Activated gamma-delta T cell treated with Interleukin-2 at 50 U/mL for 16 hours (primary cell): ENCODE measurements at regions not wholly inside any gene's neighbourhood (a gene's known extent, or its start where the extent isn't known, plus 50 kb on each side); places are given as distances from the start of the nearest gene placed in this dataset.
"Not testable (repeated sequence)": the region's sequence is repeated elsewhere in the genome, so short reads cannot be mapped to it uniquely, and the experiment has no call there.

Experiments used
- DNase-seq: peaks from one replicate; pipeline ENCODE4 v3.0.0-alpha.2; 2020

GRCh38 chr19:27844261-27844660 lies 1368.7 kb downstream of the UQCRFS1 start:
- no peak for DNase-seq

GRCh38 chr19:27843861-27844260 lies 1369.1 kb downstream of the UQCRFS1 start:
- no peak for DNase-seq

- DNase-seq, result no peak
Measured at GRCh38 chr19:27833031-27833430, 1379.9 kb downstream of the UQCRFS1 start.

GRCh38 chr19:27828829-27829228 lies 1384.1 kb downstream of the UQCRFS1 start:
- DNase-seq, result no peak

- DNase-seq, result no peak
Measured at GRCh38 chr19:27824108-27824507, 1388.8 kb downstream of the UQCRFS1 start.

- no peak for DNase-seq
Measured at GRCh38 chr19:27822336-27822735, 1390.6 kb downstream of the UQCRFS1 start.

GRCh38 chr19:27821418-27822018 lies 1391.4 kb downstream of the UQCRFS1 start:
- DNase-seq, result no peak

- DNase-seq, result no peak
Measured at GRCh38 chr19:27815985-27816384, 1397.0 kb downstream of the UQCRFS1 start.

GRCh38 chr19:27814834-27815233 lies 1398.1 kb downstream of the UQCRFS1 start:
- not testable (repeated sequence) for DNase-seq

GRCh38 chr19:27814274-27814673 lies 1398.7 kb downstream of the UQCRFS1 start:
- not testable (repeated sequence) for DNase-seq

GRCh38 chr19:27806471-27807070 lies 1406.4 kb downstream of the UQCRFS1 start:
- DNase-seq, result no peak

GRCh38 chr19:27805848-27806247 lies 1407.1 kb downstream of the UQCRFS1 start:
- no peak for DNase-seq

- not testable (repeated sequence) for DNase-seq
Measured at GRCh38 chr19:27802293-27802692, 1410.7 kb downstream of the UQCRFS1 start.

- no peak for DNase-seq
Measured at GRCh38 chr19:27796540-27796939, 1416.4 kb downstream of the UQCRFS1 start.

- no peak for DNase-seq
Measured at GRCh38 chr19:27796073-27796472, 1416.9 kb downstream of the UQCRFS1 start.

- DNase-seq, result no peak
Measured at GRCh38 chr19:27795369-27795768, 1417.6 kb downstream of the UQCRFS1 start.

- DNase-seq, result no peak
Measured at GRCh38 chr19:27794494-27795042, 1418.4 kb downstream of the UQCRFS1 start.

- DNase-seq, result peak; percentile 88
Measured at GRCh38 chr19:27793644-27794493, 1419.1 kb downstream of the UQCRFS1 start.

GRCh38 chr19:27793128-27793643 lies 1419.8 kb downstream of the UQCRFS1 start:
- DNase-seq, result peak; percentile 45

GRCh38 chr19:27792576-27793127 lies 1420.3 kb downstream of the UQCRFS1 start:
- DNase-seq, result no peak

- DNase-seq, result no peak
Measured at GRCh38 chr19:27780367-27781075, 1432.4 kb downstream of the UQCRFS1 start.

- no peak for DNase-seq
Measured at GRCh38 chr19:27779954-27780353, 1433.0 kb downstream of the UQCRFS1 start.
